Activated CD4-positive, alpha-beta T cell treated with anti-CD3 and anti-CD28 coated beads, Interleukin-2, amount 50 U/mL, for 16 hours (primary cell): ENCODE measurements at regions not wholly inside any gene's neighbourhood (a gene's known extent, or its start where the extent isn't known, plus 50 kb on each side); places are given as distances from the start of the nearest gene placed in this dataset.
"Not testable (repeated sequence)": the region's sequence is repeated elsewhere in the genome, so short reads cannot be mapped to it uniquely, and the experiment has no call there.

Experiments
- DNase-seq: peaks from one replicate; pipeline ENCODE4 v3.0.0-alpha.2; 2020

DNA sequence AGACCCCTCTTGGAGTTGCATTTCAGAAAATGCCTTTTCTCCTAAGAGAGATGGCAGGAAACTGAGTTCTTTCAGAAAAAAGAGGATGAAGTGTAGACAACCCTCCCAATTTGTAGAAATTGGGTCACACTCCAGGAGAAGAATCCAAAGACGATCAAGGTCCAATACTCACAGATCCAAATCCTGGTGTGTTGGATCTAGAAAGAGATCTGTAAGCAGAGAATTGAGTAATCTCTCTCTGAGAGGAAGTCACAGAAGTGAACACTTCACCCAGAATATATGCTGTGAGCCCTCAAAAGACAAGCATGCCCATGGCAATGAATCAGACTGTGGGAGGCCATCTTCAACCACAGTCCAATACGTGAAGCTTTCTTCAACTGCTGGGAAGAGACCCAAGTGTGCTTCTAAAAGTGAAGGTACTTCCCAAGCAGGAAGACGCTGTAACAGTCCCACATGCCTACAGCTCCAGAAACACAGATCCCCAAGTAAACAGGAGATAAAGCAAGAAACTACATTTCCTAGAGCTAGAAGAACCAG lies 182.7 kb downstream of the SMC2 start:
- no peak for DNase-seq

DNA sequence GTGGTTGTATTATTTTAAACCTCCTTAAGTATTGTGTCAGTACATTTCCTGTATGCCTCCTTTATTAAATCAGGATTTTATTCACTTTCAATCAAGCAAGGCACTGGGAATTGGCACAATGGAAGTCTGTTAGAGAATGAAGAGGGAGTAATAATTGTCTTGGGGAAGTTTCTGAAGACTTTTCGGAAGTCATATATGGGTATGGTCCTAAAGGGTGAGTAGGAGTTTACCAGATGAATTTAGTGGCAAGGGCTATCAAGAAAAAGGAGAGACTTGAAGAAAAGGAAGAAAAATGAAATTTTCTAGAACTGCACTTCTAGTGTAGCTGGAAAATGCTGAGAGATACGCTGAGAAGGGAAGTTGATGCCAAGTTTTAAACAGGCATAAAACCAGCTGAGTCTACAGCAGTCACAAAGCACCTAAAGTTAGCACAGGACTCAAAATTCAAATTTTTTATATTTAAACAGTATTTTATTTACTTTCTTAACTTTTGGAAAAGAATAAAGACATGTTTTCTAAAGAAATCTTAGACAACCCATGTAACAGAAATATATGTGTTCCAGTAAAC lies 184.9 kb downstream of the SMC2 start:
- no peak for DNase-seq

DNA sequence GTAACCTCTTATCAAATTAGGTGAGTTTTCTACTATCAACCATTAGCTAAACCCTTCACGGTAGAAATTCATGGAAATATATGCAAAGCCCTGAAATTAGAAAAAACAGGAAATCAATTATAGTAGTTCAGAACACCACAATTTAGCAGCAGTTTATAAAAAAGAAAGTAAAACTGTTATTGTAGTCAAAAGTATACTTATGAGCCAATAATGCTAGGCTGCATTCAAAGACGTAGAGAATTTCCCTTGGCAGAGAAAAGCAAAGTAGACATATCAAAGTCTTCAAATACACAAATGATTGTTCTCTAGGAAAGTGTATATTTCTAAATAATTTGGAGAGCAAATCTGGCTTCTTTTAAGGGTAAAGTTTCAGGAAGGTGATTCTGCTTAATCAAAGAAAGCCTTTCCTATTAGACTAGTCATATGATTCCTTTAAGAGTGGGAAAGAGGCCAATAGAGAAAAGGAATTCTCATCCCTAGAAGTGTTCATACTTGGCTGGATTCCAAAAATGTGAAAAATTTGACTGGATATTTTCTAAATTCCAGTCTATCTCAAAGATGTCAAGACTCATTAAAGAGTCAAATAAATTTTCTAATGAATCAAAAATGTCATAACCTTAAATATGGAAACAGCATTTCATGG lies 185.5 kb downstream of the SMC2 start:
- no peak for DNase-seq

DNA sequence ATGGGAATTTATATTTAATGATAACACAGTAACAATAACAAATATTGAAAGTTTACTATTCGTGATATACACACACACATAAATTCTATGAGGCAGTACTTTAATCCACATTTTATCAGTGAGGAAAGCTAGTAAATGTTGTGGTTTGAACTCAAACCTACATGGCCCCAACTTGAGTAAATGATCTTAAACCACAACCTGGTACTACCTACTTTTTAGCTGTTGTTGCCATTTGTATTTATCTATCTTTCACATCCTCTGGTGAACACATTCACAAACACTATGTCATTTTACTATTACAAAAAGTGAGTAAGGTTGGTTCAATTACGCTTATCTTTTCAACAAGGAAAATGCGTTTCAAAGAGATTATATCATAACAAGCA lies 186.1 kb downstream of the SMC2 start:
- DNase-seq: no peak

DNA sequence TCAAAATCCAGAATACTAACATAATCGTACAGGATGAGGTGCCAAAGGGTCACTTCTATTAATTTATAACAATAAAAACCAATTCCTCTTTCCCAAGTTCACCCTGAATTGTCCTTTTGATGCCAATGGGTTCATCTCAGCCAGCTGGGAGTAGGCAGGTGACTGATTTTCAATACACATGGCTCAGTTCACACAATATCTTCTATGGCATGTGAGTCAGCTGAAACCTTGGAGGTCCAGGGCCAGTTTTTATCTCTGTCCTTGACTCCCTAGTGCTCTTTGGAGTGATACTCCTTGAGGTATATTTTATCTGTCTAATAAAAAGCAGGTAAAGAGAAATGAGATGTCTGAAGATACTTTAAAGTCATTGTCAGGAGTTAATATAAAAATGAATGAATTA lies 186.6 kb downstream of the SMC2 start:
- no peak for DNase-seq

DNA sequence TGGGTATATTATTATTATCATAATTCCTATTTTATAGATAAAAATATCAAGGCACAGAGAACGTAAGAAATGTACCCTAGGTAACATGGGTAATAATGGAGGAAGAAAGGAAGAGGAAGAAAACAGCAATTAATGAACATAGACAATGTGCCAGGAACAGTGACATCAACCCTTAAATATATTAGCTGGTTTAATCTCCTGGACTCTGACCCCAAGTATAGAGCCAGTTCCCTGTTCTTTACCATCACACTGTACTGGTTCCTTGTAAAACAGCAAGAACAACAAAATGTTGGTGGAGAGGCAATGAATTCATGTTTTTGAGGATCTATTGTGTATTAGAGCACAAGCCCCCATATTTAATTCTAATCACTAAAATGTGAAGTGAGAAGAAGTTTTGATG lies 192.1 kb downstream of the SMC2 start:
- no peak for DNase-seq

DNA sequence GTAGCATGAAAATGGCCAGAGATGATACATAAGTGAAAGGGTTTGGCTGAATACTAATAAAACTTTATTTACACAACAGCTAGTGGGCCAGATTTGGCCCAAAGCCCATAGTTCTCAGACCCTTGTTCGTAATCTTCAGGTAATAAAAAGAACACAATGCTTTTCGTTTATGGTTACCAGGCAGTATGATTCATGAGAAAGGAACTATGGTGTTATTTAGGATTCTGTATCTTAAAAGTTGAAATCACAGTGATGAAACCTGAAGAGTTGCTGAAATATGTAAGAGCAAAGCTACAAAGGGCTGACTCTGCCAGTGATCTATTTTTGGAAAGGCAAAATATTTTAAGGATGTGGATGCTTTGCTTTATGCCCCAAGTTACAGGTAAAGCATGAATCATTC lies 192.7 kb downstream of the SMC2 start:
- no peak for DNase-seq

DNA sequence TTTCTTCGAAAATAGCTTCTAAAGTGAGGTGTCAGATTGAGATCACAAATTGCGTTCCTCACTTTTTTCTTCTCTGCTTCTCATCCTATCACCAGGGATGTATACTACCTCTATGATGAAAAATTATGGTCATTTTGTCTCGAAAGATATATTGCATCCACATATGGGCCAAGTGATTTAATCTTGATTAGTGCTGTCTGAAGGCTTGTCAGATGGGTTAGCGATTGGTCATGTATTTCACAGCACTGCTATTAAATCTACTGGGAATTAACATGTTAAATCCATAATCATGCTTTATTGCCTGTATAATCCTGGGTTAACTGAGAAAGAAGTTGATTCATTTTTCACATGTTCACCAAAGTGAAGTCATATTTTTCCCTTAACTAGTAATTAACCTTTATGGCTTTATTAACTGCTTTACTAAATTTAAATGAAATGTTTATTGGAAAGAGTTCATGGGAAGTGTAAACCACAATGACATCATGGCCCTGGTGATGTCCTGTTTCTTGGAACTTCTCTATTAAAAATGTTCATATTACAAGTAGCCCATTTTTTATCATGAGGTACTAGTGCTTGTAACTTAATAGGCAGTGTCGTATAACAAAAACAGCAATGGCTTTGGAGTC lies 193.3 kb downstream of the SMC2 start:
- no peak for DNase-seq

DNA sequence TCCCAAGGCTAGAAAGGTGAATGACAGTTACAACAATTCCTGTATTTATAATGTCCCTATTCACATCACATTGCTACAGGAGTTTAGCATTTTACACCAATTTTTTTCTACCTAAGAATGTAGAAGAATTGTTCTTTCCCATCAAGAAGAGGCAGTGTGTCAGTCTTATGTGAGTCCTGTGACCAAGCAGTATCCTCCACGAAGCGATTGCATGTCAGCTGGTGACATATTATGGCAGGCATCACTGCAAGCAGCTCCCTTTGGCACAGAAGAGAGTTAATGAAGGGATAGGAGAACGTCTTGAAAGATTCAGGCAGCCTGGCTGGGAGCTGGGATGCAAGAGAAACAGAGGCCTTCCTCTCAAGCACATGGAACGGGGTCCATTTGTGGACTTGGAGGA lies 199.8 kb downstream of the SMC2 start:
- DNase-seq: no peak

DNA sequence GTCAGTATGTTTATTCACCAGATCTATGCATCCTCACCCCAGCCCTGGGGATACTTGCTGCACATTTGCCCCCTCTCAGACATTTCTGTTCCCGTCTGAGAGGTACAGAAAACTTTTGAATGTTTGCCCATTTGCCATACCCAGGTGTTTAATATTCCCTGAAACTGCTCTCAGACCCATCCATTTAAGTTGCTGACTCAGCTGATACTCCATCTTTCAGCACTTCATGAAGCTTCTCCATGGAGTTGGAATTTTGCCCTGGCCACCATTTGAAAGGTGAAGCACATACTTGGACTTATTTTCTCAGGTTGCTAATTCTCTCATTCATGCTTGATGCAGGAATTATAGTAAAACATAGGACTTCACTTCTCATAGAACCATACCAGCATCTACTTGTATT lies 203.9 kb upstream of the OR13F1 start:
- no peak for DNase-seq

DNA sequence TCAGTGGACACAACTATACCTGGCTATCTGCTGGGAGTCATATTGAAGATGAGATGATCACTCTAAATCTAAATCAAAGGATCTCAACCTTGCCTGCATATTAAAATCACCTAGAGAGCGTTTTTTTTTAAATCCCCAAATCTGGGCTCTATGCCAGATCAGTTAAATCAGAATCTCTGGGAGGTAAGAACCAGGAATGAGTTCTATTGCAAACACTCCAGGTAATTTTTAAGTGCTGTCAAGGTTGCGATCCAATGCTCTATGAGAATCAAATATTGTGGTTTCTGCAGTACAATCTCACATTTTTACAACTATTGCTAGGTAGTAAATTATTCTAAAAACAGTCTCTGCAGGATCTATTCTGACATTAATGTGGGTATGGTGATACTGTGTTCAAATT lies 202.3 kb upstream of the OR13F1 start:
- DNase-seq: no peak

DNA sequence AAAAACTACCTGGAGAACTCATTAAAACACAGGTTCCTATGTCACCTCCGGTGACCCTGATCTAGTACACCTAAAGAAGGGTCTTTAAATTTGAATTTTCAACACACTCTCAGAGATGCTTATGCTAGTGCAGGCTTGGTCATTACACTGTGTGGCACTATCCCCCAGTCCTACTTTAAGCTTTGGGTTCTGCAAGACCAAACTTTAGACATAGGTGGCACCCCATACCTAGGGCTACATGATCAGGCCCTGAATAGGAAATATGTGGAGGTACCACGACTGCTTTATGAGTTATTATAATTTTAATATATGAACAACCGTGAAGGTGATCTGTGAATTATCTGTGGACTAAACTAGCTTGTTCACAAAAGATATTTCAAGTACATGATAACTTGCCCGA lies 201.3 kb upstream of the OR13F1 start:
- DNase-seq: no peak

DNA sequence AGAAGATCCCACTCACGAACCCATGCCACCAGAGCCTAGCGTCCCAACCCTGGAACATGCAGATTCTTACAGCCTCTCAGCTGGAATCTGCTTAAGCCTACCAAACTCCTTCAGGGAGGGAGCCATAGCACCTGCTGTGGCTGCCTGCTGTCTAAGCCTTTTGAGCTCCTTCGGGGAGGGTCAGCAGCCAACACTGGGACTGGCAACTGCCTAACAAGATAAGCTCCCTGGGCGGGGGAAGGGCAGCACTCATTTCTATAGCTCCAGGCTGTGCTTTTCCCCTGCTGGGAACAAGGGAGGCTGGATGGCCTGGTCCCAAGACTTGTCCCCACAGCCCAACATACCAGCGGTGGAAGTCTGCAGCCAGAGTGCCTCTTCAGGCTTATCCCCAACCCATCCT lies 199.1 kb upstream of the OR13F1 start:
- no peak for DNase-seq

DNA sequence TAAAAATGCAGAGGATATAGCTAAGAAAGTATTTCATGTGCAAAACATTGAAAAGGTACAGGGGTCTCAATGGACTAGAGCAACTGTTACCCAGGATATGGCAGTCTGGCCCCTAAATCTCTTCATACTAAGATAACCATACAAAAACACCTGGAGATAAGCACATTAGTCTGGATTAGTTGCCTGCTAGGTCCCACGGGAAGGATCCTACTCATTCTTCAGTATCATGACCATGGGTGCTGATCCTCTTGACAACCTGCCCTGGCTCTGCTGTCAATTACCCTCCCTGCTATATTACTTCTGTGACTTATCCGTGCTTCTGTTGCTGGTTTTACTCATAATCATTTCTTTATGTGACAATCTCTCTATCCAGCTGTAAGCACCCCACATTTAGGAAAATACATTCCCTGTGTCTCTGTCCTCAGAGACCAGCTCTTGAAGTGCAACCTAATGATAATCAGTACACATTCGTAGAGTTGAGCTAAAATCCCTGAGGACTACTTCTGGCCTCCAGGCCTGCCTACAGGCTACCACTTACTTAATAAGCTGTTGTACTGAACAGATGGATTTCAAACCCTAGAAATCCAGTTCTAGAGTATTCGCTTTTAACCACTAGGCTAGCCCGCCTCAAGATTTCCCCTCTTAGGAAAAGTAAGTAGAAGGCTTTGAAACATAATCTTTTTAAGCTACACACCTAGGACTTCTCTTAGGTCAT lies 190.5 kb upstream of the OR13F1 start:
- DNase-seq: no peak

DNA sequence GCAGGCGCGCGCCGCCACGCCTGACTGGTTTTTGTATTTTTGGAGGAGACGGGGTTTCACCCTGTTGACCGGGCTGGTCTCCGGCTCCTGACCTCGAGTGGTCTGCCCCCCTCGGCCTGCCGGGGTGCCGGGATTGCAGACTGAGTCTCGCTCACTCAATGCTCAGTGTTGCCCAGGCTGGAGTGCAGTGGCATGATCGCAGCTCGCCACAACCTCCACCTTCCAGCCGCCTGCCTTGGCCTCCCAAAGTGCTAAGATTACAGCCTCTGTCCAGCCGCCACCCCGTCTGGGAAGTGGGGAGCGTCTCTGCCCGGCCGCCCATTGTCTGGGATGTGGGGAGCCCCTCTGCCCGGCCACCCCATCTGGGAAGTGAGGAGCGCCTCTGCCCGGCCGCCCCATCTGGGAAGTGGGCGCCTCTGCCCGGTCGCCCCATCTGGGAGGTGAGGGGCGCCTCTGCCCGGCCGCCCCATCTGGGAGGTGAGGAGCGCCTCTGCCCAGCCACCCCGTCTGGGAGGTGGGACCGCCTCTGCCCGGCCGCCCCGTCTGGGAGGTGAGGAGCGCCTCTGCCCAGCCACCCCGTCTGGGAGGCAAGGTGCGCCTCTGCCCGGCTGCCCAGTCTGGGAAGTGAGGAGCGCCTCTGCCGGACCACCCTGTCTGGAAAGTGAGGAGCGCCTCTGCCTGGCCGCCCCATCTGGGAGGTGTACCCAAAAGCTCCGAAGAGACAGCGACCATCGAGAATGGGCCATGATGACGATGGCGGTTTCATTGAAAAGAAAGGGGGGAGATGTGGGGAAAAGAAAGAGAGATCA lies 187.7 kb upstream of the OR13F1 start:
- not testable (repeated sequence) for DNase-seq

DNA sequence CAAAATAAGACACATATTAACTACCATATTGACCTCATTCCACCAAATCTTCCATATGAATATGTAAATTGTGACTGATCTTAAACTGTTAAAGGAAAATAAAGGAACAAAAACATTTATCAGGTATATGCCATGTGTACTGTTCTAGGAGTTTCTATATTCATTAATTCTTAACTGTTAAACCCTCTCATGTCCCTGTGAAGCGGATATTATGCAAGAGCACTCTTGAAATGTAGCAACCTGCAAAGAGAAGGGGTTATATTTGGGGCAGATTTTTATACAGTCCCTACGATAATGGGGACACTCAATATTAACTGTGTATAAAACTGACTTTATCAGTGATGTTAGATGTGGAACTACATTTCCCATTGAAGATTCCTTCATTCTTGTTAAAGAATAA lies 184.9 kb upstream of the OR13F1 start:
- no peak for DNase-seq

DNA sequence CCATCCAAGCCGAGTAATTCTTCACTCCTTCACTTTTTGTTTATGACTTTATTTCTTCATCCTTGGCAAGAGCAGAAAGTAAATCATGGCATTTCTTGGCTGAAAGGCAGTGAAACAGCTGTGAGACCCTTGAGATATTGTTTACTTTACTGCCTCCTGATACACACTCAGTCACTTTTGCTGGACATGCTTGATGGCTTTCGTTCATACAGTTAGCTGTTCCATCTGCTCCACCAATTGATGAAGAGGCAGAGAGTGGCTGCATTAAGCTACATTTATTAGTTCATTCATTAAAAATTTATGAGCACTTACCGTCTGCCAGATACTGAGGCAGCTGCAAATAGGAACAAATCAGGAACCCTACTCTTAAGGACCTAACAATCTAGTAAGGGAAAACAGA lies 184.4 kb upstream of the OR13F1 start:
- no peak for DNase-seq

DNA sequence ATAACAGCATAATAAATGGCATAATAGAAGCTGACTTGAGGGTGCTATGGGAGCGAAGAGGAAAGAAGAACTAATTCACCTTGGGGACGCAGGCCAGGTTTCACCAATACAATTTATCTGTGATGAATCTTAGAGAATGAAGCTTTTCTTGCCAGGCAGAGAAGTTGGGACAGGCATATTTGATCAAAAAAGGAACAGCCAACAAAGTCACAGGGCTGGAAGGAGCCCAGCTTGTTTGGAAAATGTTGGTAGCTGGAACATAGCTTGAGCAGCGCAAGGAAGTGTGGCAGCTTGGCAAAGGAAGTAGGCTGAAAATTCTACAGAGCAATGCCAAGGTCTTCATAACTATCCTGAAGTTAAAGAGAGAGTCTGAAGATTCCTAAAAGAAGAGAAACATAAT lies 181.5 kb upstream of the OR13F1 start:
- DNase-seq: no peak

DNA sequence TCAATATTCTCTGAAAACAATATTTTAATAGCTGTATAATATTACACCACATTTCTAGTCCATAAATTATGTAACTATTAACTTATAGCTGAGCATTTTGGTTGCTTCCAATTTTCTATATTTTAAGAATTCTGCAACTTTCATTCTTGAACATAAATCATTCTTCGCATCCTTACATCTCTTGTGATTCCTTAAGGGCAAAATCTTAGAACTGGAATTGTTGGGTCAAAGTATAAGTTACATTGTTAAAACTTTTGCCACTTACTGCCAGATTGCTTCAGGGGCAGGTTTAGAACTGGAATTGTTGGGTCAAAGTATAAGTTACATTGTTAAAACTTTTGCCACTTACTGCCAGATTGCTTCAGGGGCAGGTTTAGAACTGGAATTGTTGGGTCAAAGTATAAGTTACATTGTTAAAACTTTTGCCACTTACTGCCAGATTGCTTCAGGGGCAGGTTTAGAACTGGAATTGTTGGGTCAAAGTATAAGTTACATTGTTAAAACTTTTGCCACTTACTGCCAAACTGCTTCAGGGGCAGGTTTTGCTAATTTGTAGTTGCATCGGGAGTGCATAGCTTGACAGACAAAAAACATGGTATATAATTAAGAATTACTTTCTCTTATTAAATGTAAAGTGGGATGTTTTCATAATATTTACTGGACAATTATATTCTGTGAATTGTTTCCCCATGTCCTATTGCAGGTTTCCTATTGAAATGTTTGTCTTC lies 179.9 kb upstream of the OR13F1 start:
- DNase-seq: not testable (repeated sequence)

DNA sequence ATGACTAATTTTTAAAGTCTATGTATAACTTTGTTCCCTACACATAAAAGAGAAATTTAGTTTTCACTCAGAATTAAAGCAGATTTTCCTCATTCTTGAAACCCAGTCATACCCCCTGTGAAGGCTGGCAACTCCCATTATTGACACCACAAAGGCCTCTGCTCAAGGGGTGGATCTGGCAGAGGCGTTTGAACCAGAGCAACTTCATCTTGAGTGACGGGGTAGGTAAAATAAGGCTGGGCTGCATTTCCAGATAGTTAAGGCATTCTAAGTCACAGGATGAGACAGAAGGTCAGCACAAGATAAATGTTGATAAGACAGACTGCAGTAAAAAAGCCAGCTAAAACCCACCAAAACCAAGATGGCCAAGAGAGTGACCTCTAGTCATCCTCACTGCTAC lies 177.2 kb upstream of the OR13F1 start:
- no peak for DNase-seq

DNA sequence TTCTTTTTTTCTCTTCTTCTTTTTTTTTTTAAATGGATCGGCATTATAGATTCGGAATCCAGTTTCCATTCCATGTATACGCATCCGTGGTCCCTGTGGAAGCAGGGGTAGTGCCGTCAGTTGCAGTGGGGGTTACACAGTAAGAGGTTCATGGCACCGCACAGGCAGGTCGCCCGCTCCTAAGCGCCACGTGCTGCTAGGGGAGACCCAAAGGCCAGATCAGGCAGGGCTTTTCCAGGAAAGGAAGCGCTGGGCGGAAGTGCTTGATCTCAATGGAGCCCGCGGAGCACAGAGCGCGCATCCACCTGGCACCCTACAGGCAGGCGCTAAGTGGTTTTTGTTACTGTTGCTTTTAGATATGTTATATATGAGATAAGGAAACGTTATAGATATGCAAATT lies 174.8 kb upstream of the OR13F1 start:
- no peak for DNase-seq

DNA sequence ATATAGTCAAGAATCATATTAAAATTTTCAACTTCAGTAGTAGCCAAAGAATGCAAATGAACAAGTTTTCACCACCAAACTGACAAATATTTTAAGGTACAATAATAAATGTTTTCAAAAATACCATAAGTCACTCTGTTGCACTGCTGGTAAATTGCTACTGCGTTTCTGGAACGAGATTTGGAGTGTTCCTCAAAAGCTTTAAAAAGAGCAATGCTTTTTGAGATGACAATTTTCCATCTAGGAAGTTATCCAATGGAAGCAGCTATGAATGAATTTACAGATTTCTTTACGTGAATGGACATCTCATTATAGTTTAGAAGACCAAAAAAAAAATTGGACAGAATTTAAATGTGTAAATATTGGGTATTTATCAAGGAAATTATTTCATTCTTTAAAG lies 173.2 kb upstream of the OR13F1 start:
- DNase-seq: no peak
